ENCODE measurements at regions not wholly inside any gene's neighbourhood (a gene's known extent, or its start where the extent isn't known, plus 50 kb on each side); places are given as distances from the start of the nearest gene placed in this dataset.

DNA sequence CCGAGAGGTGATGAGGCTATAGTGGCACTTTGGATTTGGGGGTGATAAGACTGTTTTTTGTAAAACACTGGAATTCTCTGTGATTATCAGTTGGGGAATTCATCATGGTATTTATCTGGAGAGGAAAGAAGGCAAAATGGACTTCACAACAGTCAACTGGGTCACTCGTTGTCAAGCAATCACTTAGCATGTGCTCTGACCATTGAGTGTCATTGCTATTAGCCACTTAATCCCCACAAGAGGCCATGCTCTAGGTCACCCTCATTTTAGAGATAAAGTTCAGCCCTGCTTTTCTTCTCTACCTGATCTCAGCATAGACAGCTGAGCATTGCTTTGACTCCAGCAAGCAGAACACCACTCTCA lies 160.1 kb upstream of the PITX1 start:
- Histone ChIP-seq H2AFZ (ENCODE audit: low read length) (no peak overlapping the region), H3F3A (ENCODE audit: low read depth) (no peaks in the 10 kb centered on the region), H3K4me1 (ENCODE audit: insufficient read depth, low read length, poor library complexity, severe bottlenecking) (no peaks in the 10 kb centered on the region), H4K20me1 (ENCODE audit: insufficient read depth, low read length, poor library complexity, severe bottlenecking) (no peaks in the 10 kb centered on the region), H3K9me3 (ENCODE audit: insufficient read depth, low read depth, low read length) (no peaks in the 10 kb centered on the region), H3K36me3 (ENCODE audit: insufficient read depth, low read length) (no peaks in the 10 kb centered on the region), H3K79me2 (ENCODE audit: insufficient read depth, low read length) (no peaks in the 10 kb centered on the region), H3K27me3 (ENCODE audit: insufficient read depth, low read length, poor library complexity, severe bottlenecking) (no peaks in the 10 kb centered on the region), H3K4me2 (ENCODE audit: low read depth, low read length, poor library complexity, severe bottlenecking) (no peak overlapping the region), H3K4me3 (ENCODE audit: low read length, poor library complexity, severe bottlenecking) (no peak overlapping the region), H3K9me2 (replicated peaks; ENCODE audit: low read depth, low read length) (no peaks in the 10 kb centered on the region), H3K9ac (ENCODE audit: low read depth, low read length, poor library complexity, severe bottlenecking) (no peak overlapping the region)
- TF ChIP-seq, protein P1, sequence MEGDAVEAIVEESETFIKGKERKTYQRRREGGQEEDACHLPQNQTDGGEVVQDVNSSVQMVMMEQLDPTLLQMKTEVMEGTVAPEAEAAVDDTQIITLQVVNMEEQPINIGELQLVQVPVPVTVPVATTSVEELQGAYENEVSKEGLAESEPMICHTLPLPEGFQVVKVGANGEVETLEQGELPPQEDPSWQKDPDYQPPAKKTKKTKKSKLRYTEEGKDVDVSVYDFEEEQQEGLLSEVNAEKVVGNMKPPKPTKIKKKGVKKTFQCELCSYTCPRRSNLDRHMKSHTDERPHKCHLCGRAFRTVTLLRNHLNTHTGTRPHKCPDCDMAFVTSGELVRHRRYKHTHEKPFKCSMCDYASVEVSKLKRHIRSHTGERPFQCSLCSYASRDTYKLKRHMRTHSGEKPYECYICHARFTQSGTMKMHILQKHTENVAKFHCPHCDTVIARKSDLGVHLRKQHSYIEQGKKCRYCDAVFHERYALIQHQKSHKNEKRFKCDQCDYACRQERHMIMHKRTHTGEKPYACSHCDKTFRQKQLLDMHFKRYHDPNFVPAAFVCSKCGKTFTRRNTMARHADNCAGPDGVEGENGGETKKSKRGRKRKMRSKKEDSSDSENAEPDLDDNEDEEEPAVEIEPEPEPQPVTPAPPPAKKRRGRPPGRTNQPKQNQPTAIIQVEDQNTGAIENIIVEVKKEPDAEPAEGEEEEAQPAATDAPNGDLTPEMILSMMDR (conservative IDR thresholded peaks at IDR 0.05; ENCODE audit: low read length): no peak
- no peak for TF ChIP-seq EZH2phosphoT487 (IDR thresholded peaks at IDR 0.05; ENCODE audit: borderline replicate concordance)

GRCh38 chr5:135193213-135194125 lies 159.4 kb upstream of the PITX1 start:
- TF ChIP-seq, protein P1 (conservative IDR thresholded peaks at IDR 0.05; ENCODE audit: low read length): no peak
- no peak for TF ChIP-seq EZH2phosphoT487 (IDR thresholded peaks at IDR 0.05; ENCODE audit: borderline replicate concordance)

DNA sequence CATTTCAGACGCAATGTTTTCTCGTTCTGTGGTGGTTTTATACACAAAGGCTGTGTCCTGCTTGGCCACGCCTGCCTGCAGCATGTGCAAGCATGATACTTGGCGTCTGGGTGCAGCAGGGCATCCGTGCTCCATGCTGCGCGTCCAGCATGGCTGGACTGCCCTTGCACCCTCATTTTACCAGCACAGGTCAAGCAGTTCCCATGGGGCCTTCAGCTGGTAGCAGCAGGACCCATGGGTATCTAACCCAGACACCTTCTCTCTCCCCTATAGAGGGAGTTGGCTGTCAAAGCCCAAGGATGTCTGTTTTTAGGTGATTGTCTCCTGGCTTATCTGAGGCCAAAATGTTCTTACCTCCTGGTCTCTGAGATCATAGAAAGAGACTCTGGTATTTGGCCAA lies 158.3 kb upstream of the PITX1 start:
- H3K27me3 ChIP-seq (ENCODE audit: insufficient read depth, low read length, poor library complexity, severe bottlenecking): no peaks in the 10 kb centered on the region
- no peaks in the 10 kb centered on the region for H4K20me1 ChIP-seq (ENCODE audit: insufficient read depth, low read length, poor library complexity, severe bottlenecking)
- no peak overlapping the region for H2AFZ ChIP-seq (ENCODE audit: low read length)

More at GRCh38 chr5:135193213-135194125, 159.4 kb upstream of the PITX1 start:
- Histone ChIP-seq H2AFZ (ENCODE audit: low read length) (no peak overlapping the region), H3K4me2 (ENCODE audit: low read depth, low read length, poor library complexity, severe bottlenecking) (no peak overlapping the region), H3K27me3 (ENCODE audit: insufficient read depth, low read length, poor library complexity, severe bottlenecking) (no peaks in the 10 kb centered on the region), H3K9me2 (replicated peaks; ENCODE audit: low read depth, low read length) (no peaks in the 10 kb centered on the region), H4K20me1 (ENCODE audit: insufficient read depth, low read length, poor library complexity, severe bottlenecking) (no peaks in the 10 kb centered on the region), H3K4me1 (ENCODE audit: insufficient read depth, low read length, poor library complexity, severe bottlenecking) (no peaks in the 10 kb centered on the region), H3K9ac (ENCODE audit: low read depth, low read length, poor library complexity, severe bottlenecking) (no peak overlapping the region), H3K9me3 (ENCODE audit: insufficient read depth, low read depth, low read length) (no peaks in the 10 kb centered on the region), H3K4me3 (ENCODE audit: low read length, poor library complexity, severe bottlenecking) (no peak overlapping the region), H3K36me3 (ENCODE audit: insufficient read depth, low read length) (no peaks in the 10 kb centered on the region), H3K79me2 (ENCODE audit: insufficient read depth, low read length) (no peaks in the 10 kb centered on the region), H3F3A (ENCODE audit: low read depth) (no peaks in the 10 kb centered on the region)

More for the DNA sequence above, 158.3 kb upstream of the PITX1 start:
- Histone ChIP-seq H3K9ac (ENCODE audit: low read depth, low read length, poor library complexity, severe bottlenecking) (no peak overlapping the region), H3K9me3 (ENCODE audit: insufficient read depth, low read depth, low read length) (no peaks in the 10 kb centered on the region), H3K4me1 (ENCODE audit: insufficient read depth, low read length, poor library complexity, severe bottlenecking) (no peaks in the 10 kb centered on the region), H3K36me3 (ENCODE audit: insufficient read depth, low read length) (no peaks in the 10 kb centered on the region), H3K79me2 (ENCODE audit: insufficient read depth, low read length) (no peaks in the 10 kb centered on the region), H3K9me2 (replicated peaks; ENCODE audit: low read depth, low read length) (no peaks in the 10 kb centered on the region), H3K4me2 (ENCODE audit: low read depth, low read length, poor library complexity, severe bottlenecking) (no peak overlapping the region), H3F3A (ENCODE audit: low read depth) (no peaks in the 10 kb centered on the region), H3K4me3 (ENCODE audit: low read length, poor library complexity, severe bottlenecking) (no peak overlapping the region)
- TF ChIP-seq, protein P1 (conservative IDR thresholded peaks at IDR 0.05; ENCODE audit: low read length): no peak
- no peak for TF ChIP-seq EZH2phosphoT487 (IDR thresholded peaks at IDR 0.05; ENCODE audit: borderline replicate concordance)
